PC-3 (cell line): ENCODE measurements at regions not wholly inside any gene's neighbourhood (a gene's known extent, or its start where the extent isn't known, plus 50 kb on each side); places are given as distances from the start of the nearest gene placed in this dataset.
A peak's percentile ranks its signal among the peaks of the same experiment; 100 is the strongest.

Source experiments
- ATAC-seq: fragments of 200-7000 bp; cut with Tn5 transposase; 2 replicates; pipeline ENCODE4 v1.9.1; 2020; ENCODE audit warnings: mild to moderate bottlenecking, moderate library complexity
- BruUV-seq: library from RNA; stranded (reverse); fragments of 400-500 nt; replicated peaks from 2 replicates; lab custom pipeline; 2021; lab: Mats Ljungman, UMichigan
- CTCF ChIA-PET: fragments of 300-600 bp; sonication (Branson Sonifier 250); formaldehyde crosslinking; loops from one replicate; lab custom pipeline; 2022; ENCODE audit warnings: antibody characterized with exemption; lab: Charles Lee
- POLR2A ChIA-PET: fragments of 300-600 bp; sonication (Branson Sonifier 250); formaldehyde crosslinking; loops from one replicate; lab custom pipeline; 2022; ENCODE audit warnings: antibody characterized with exemption; ENCODE audit not compliant: unreplicated experiment; lab: Charles Lee
- DNase-seq: peaks from one replicate; pipeline ENCODE4 v3.0.0-alpha.2; 2015
- H2AFZ ChIP-seq: fragments of 300-600 bp; sonication (generic); 2 replicates; pipeline ENCODE4 v1.6.0; 2016; ENCODE audit warnings: antibody characterized with exemption, low read length
- H3F3A ChIP-seq: fragments of 300-600 bp; sonication (generic); one replicate; pipeline ENCODE4 v1.6.0; 2017; ENCODE audit warnings: antibody characterized with exemption, low read length, control low read depth, mild to moderate bottlenecking; ENCODE audit not compliant: unreplicated experiment
- H3K27ac ChIP-seq: fragments of 300-600 bp; sonication (generic); 2 replicates; pipeline ENCODE4 v1.5.1; 2016; ENCODE audit warnings: mild to moderate bottlenecking, low read length
- H3K27me3 ChIP-seq: fragments of 300-600 bp; sonication (generic); 2 replicates; pipeline ENCODE4 v1.6.1; 2016; ENCODE audit warnings: low read length, mixed read lengths
- H3K36me3 ChIP-seq: fragments of 300-600 bp; sonication (generic); 2 replicates; pipeline ENCODE4 v1.6.1; 2016; ENCODE audit warnings: low read depth, mixed run types, low read length, mixed read lengths
- H3K4me1 ChIP-seq: fragments of 300-600 bp; sonication (generic); 2 replicates; pipeline ENCODE4 v1.5.1; 2016; ENCODE audit warnings: low read length; ENCODE audit not compliant: insufficient read depth
- H3K4me2 ChIP-seq: fragments of 300-600 bp; sonication (generic); 2 replicates; pipeline ENCODE4 v1.6.0; 2016; ENCODE audit warnings: low read length
- H3K4me3 ChIP-seq: fragments of 300-600 bp; sonication (generic); 2 replicates; pipeline ENCODE4 v1.5.1; 2016; ENCODE audit warnings: mild to moderate bottlenecking, low read length, mixed read lengths
- H3K79me2 ChIP-seq: fragments of 300-600 bp; sonication (generic); 2 replicates; pipeline ENCODE4 v1.6.1; 2017; ENCODE audit warnings: low read length, mixed read lengths
- H3K9ac ChIP-seq: fragments of 300-600 bp; sonication (generic); 2 replicates; pipeline ENCODE4 v1.6.0; 2016; ENCODE audit warnings: mild to moderate bottlenecking, low read length
- H3K9me2 ChIP-seq: fragments of 300-600 bp; sonication (generic); replicated peaks from 2 replicates; pipeline ENCODE4 v1.6.1; 2016; ENCODE audit warnings: mixed run types, low read length, mixed read lengths
- H3K9me3 ChIP-seq: fragments of 300-600 bp; sonication (generic); 2 replicates; pipeline ENCODE4 v1.6.1; 2016; ENCODE audit warnings: low read length, mixed read lengths
- H4K20me1 ChIP-seq: fragments of 300-600 bp; sonication (generic); 2 replicates; pipeline ENCODE4 v1.6.1; 2016; ENCODE audit warnings: low read length, mixed read lengths
- CTCF ChIP-seq: fragments of 300-600 bp; sonication (generic); conservative IDR thresholded peaks from 2 replicates; pipeline ENCODE4 v1.5.1; 2017; ENCODE audit warnings: antibody characterized with exemption, low read depth, mild to moderate bottlenecking, low read length
- EZH2 ChIP-seq: fragments of 300-600 bp; sonication (generic); IDR thresholded peaks from one replicate; pipeline ENCODE4 v1.6.1; 2017; ENCODE audit warnings: antibody characterized with exemption, mild to moderate bottlenecking, low read length; ENCODE audit not compliant: unreplicated experiment
- EZH2phosphoT487 ChIP-seq: fragments of 300-600 bp; sonication (generic); IDR thresholded peaks from 2 replicates; pipeline ENCODE4 v1.6.1; 2018; ENCODE audit warnings: mild to moderate bottlenecking, antibody characterized with exemption, low read length, borderline replicate concordance
- intact Hi-C: fragments of 100-400 bp; cut with micrococcal nuclease; formaldehyde crosslinking; loops from 2 replicates; pipeline ENCODE4 v1.9.0; 2023

DNA sequence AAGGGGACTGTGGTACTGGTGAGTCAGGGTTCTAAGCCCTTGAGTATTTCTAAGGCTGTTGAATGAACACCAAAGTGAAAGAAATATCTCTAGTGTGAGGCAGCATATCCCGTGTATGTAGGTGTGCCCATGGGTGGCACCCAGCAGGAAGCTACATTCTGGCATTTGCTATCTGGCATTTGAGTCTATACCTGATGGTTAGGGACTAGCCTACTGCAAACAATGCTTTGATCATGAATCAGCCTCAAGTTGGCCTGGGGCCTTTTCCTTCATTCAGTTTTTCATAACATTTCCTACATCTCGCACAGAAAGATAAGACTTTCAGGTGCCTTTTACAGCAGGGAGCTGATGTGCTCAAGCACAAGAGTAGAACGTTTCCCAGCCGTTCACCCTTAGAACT is 85.7 kb upstream of the E2F7 start:
- peak; percentile 88 for DNase-seq
- H2AFZ ChIP-seq: peak overlapping the region; percentile 32; the same call in 1 of the 2 replicates
- ChIA-PET CTCF (interaction anchor here (0.9 kb wide), 1 partner anchor 534 kb away, joined by 3 read pairs; no protein-coding TSS in a partner anchor), POLR2A (interaction anchor here (0.5 to 0.6 kb wide), 2 partner anchors 87 to 388 kb away, joined by 3 to 4 read pairs; no protein-coding TSS in a partner anchor)
- H3K27me3 ChIP-seq: no peaks in the 10 kb centered on the region
- peak; percentile 94 for ATAC-seq
- no TSS peak for BruUV-seq
- peaks cover 15% of the 10 kb centered on the region for H3K4me1 ChIP-seq
- no peaks in the 10 kb centered on the region for H3K79me2 ChIP-seq
- no peaks in the 10 kb centered on the region; the same call in 1 of the 2 replicates for H3K9me2 ChIP-seq
- TF ChIP-seq EZH2phosphoT487: no peak
- no peak for TF ChIP-seq CTCF
- no peak for TF ChIP-seq EZH2
- H4K20me1 ChIP-seq: no peaks in the 10 kb centered on the region
- H3K27ac ChIP-seq: peak overlapping the region; percentile 24
- H3K9me3 ChIP-seq: no peaks in the 10 kb centered on the region
- no peak overlapping the region for H3K9ac ChIP-seq
- no peaks in the 10 kb centered on the region for H3K36me3 ChIP-seq
- peak overlapping the region; percentile 76 for H3K4me2 ChIP-seq
- no peak overlapping the region for H3K4me3 ChIP-seq
- intact Hi-C loops: loop anchor here (1.0 to 10.0 kb wide), 6 partner anchors 19 to 196 kb away; no protein-coding TSS in a partner anchor
- H3F3A ChIP-seq: no peaks in the 10 kb centered on the region

GRCh38 chr12:77133566-77133965 is 68.2 kb upstream of the E2F7 start:
- BruUV-seq: no TSS peak
- intact Hi-C loops: no loop called here
- ATAC-seq (peak; percentile 54), DNase-seq (peak; percentile 70)
- no peaks in the 10 kb centered on the region for H3K9me2 ChIP-seq
- no peak overlapping the region for H3K4me3 ChIP-seq
- no peaks in the 10 kb centered on the region for H3K36me3 ChIP-seq
- no peak overlapping the region for H3K27ac ChIP-seq
- TF ChIP-seq EZH2phosphoT487 (no peak), CTCF (no peak), EZH2 (no peak)
- H3K4me2 ChIP-seq: no peak overlapping the region
- H3K4me1 ChIP-seq: no peaks in the 10 kb centered on the region; the same call in 1 of the 2 replicates
- CTCF ChIA-PET: no interaction called here
- POLR2A ChIA-PET: no interaction called here
- H3F3A ChIP-seq: no peaks in the 10 kb centered on the region
- H3K9me3 ChIP-seq: no peaks in the 10 kb centered on the region
- H4K20me1 ChIP-seq: no peaks in the 10 kb centered on the region; the same call in 1 of the 2 replicates
- H3K79me2 ChIP-seq: no peaks in the 10 kb centered on the region
- no peaks in the 10 kb centered on the region for H3K27me3 ChIP-seq
- H3K9ac ChIP-seq: no peak overlapping the region
- no peak overlapping the region for H2AFZ ChIP-seq

DNA sequence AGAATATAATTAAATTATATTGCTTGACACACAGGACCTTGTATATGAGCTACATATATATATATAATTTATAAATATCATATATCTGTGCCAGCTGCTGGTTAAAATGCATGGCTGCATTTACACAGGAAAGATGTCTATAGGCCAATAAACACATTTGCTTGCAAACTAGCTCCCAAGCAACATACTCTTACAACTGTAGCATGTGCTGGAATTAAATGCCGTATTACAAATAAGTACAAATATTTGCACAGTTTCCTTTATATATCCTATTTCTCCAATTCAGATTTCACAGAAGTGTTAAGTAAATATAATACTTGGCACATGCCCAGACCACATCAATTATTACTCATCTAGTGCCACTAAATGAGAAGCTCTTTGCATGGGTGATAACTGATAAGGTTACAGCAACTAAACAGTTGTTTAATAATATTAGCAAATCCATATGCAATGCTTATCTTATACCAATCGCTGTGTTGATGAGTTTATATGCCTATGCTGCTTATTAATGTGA is 66.7 kb upstream of the E2F7 start:
- H3K27me3 ChIP-seq: no peaks in the 10 kb centered on the region
- DNase-seq: peak; percentile 77

More for the DNA sequence above, 66.7 kb upstream of the E2F7 start:
- peak; percentile 92 for ATAC-seq
- ChIA-PET POLR2A (interaction anchor here (0.5 to 0.8 kb wide), 2 partner anchors 18 to 162 kb away, joined by 4 to 6 read pairs; no protein-coding TSS in a partner anchor), CTCF (interaction anchor here (1.0 kb wide), 1 partner anchor 193 kb away, joined by 3 read pairs; no protein-coding TSS in a partner anchor)
- Histone ChIP-seq H3K27ac (no peak overlapping the region), H3F3A (no peaks in the 10 kb centered on the region), H3K4me1 (no peaks in the 10 kb centered on the region; the same call in 1 of the 2 replicates), H3K9me2 (no peaks in the 10 kb centered on the region), H3K4me2 (no peak overlapping the region), H3K4me3 (no peak overlapping the region), H3K9ac (no peak overlapping the region), H3K79me2 (no peaks in the 10 kb centered on the region), H4K20me1 (no peaks in the 10 kb centered on the region; the same call in 1 of the 2 replicates), H2AFZ (no peak overlapping the region), H3K9me3 (no peaks in the 10 kb centered on the region), H3K36me3 (no peaks in the 10 kb centered on the region)
- BruUV-seq: no TSS peak
- intact Hi-C loops: loop anchor here (1.0 kb wide), 3 partner anchors 12 to 67 kb away; partner anchors contain the start of gene E2F7
- no peak for TF ChIP-seq EZH2
